Epithelial cell of prostate (primary cell): ENCODE measurements at regions not wholly inside any gene's neighbourhood (a gene's known extent, or its start where the extent isn't known, plus 50 kb on each side); places are given as distances from the start of the nearest gene placed in this dataset.
"Not testable (repeated sequence)": the region's sequence is repeated elsewhere in the genome, so short reads cannot be mapped to it uniquely, and the experiment has no call there.

Experiments used
- DNase-seq: peaks from one replicate; pipeline ENCODE4 v3.0.0-alpha.2; 2011; ENCODE audit warnings: low read depth, low spot score
- H3K27ac ChIP-seq: fragments of 450-650 bp; 2 replicates; pipeline ENCODE4 v1.5.1; 2017; ENCODE audit warnings: mild to moderate bottlenecking

- DNase-seq: no peak
- no peak overlapping the region for H3K27ac ChIP-seq
Measured at GRCh38 chr6:115873901-115874300, 186.8 kb downstream of the FRK start.

DNA sequence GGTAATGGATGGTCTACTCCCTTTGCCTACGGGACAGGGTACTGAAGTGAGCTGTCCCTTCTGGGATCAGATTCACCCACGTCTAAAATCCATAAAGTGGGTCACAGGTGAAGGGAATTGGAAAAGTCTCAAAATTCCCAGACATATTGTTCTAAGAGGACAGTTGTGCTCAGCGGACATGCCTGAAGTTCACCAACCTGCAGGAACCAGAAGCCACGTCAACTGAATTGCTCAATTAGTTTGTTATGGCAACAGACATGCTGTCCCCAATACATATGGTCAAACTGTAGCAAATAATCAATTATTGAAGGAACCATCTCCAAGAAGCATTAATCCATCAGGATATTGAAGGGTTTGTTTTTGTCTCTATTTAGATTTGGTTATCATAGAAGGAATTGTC is 190.2 kb downstream of the FRK start:
- DNase-seq: no peak
- no peak overlapping the region for H3K27ac ChIP-seq

DNA sequence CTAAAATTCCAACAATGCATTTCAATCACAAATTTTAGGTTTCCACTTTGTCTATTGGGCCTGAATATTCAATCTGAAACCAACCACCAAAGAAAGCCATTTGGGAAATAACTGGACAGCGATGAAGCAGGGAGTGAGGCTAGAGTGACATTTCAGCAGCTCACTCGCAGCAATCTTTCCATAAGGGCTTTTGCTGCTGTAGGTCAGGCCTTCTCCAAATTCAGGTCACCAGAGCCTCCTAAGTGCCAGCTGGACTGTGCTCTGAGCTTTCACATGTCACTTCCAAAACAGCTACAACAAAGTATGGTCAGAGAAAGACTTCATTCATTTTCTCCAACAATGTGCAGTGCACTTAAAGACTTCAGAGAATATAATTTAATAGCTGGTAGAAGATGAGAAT is 194.8 kb downstream of the FRK start:
- no peak overlapping the region for H3K27ac ChIP-seq
- DNase-seq: no peak

- no peak for DNase-seq
Measured at GRCh38 chr6:115863211-115863610, 197.5 kb downstream of the FRK start.

GRCh38 chr6:115861658-115862057 is 199.0 kb downstream of the FRK start:
- H3K27ac ChIP-seq, DNase-seq: not testable (repeated sequence)

More at GRCh38 chr6:115863211-115863610, 197.5 kb downstream of the FRK start:
- no peak overlapping the region for H3K27ac ChIP-seq

DNA sequence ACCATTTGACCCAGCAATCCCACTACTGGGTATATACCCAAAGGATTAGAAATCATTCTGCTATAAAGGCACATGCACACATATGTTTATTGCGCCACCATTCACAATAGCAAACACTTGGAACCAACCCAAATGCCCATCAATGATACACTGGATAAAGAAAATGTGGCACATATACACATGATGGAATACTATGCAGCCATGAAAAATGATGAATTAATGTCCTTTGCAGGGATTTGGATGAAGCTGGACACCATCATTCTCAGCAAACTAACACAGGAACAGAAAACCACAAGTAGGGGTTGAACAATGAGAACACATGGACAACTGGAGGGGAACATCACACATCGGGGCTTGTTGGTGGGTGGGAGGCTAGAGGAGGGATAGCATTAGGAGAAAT is 201.1 kb downstream of the FRK start:
- not testable (repeated sequence) for DNase-seq, H3K27ac ChIP-seq

DNA sequence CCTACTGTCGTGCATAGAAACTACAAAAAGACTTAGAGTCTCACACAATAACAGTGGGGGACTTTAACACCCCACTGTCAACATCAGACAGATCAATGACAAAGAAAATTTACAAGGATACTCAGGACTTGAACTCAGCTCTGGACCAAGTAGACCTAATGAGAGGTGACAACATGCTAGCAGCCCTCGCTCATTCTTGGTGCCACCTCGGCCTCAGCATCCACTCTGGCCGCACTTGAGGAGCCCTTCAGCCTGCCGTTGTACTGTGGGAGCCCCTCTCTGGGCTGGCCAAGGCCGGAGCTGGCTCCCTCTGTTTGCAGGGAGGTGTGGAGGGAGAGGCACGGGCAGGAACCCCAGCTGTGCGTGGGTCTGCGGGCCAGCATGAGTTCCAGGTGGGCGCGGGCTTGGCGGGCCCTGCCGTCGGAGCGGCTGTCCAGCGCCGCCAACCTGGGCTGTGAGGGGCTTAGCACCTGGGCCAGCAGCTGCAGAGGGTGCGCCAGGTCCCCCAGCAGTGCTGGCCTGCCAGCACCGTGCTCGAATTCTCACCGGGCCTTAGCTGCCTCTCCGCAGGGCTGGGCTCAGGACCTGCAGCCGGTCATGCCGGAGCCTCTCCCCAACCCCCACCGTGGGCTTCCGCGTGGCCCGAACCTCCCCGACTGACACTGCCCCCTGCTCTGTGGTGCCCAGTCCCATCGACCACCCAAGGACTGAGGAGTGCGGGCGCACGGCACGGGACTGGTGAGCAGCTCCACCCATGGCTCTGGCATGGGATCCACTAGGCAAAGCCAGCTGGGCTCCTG is 205.6 kb downstream of the FRK start:
- no peak overlapping the region for H3K27ac ChIP-seq
- no peak for DNase-seq

GRCh38 chr6:115847671-115848070 is 213.0 kb downstream of the FRK start:
- DNase-seq: no peak
- no peak overlapping the region for H3K27ac ChIP-seq

- no peak for DNase-seq
- H3K27ac ChIP-seq: no peak overlapping the region
Measured at GRCh38 chr6:115843945-115844344, 216.7 kb downstream of the FRK start.

GRCh38 chr6:115842338-115842737 is 218.4 kb downstream of the FRK start:
- DNase-seq: no peak

GRCh38 chr6:115839583-115840181 is 221.0 kb downstream of the FRK start:
- DNase-seq: no peak

More at GRCh38 chr6:115842338-115842737, 218.4 kb downstream of the FRK start:
- no peak overlapping the region for H3K27ac ChIP-seq

GRCh38 chr6:115838763-115839401 is 221.8 kb downstream of the FRK start:
- no peak overlapping the region for H3K27ac ChIP-seq
- no peak for DNase-seq

More at GRCh38 chr6:115839583-115840181, 221.0 kb downstream of the FRK start:
- H3K27ac ChIP-seq: no peak overlapping the region

- DNase-seq: no peak
- H3K27ac ChIP-seq: no peak overlapping the region
Measured at GRCh38 chr6:115838216-115838615, 222.5 kb downstream of the FRK start.

- DNase-seq, H3K27ac ChIP-seq: not testable (repeated sequence)
Measured at GRCh38 chr6:115836374-115836773, 224.3 kb downstream of the FRK start.

DNA sequence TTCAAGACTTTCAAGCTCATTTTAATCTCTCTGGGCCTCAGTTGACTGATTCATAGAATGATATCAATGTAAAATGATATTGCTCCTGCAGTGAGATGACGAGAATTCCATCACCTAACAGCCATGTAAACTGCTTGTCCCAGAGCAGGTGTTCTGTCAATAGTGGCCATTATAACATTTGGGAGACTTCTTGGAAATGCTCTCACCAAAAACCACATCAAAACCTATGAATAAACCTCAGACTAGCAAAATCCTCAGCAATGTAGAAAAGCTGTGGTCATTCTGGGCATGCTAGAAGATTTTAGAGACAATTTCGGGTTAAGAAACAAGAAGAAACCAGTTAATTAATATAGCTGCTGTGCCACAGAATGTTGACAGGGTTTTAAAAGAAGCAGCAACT is 225.4 kb downstream of the FRK start:
- no peak overlapping the region for H3K27ac ChIP-seq
- DNase-seq: no peak

DNA sequence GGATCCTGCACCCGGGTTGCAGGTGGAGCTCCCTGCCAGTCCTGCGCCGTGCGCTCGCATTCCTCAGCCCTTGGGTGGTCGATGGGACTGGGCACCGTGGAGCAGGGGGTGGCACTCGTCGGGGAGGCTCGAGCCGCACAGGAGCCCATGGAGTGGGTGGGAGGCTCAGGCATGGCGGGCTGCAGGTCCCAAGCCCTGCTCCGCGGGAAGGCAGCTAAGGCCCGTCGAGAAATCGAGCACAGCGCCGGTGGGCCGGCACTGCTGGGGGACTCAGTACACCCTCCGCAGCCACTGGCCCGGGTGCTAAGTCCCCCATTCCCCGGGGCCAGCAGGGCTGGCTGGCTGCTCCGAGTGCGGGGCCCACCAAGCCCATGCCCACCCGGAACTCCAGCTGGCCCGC is 226.1 kb downstream of the FRK start:
- DNase-seq, H3K27ac ChIP-seq: not testable (repeated sequence)

DNA sequence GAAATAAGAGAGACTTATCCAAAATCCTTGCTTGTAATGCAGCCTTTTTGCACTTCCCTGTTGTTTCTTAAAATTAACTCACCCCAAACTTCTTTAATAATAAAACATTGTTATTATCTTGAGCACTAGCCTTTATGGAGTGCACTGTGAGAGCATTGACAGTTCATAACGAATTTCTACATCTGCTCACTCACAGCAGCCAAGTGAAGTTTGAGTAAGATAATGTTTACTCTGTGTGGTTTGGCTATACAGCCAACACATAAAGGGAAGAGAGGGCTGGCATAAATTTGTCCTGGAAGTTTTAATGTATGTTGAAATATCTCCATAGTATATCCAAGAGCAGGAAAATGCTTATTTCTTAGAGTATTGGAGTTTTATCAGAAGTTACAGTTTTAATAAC is 227.9 kb downstream of the FRK start:
- no peak for DNase-seq

DNA sequence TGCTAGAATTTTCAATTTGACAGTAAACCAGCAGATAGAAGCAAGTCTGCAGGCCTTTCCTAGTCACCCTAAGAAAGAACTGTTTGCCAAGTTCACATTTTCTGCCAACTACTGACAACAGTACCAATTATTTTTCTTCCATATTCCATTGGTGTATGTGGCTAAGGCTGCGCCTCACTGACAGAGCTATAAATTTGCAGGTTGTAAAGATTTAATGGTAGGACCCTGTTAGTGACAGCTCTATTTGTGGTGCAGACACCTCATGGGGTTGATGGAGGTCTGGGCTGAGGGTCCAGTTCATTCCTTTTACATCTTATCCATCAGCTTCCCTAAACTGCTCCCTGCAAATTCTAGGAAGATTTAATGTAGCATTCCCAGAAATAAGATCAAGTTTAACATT is 228.5 kb downstream of the FRK start:
- H3K27ac ChIP-seq: no peak overlapping the region
- no peak for DNase-seq

More for the DNA sequence above, 227.9 kb downstream of the FRK start:
- no peak overlapping the region for H3K27ac ChIP-seq

GRCh38 chr6:115830895-115831294 is 229.8 kb downstream of the FRK start:
- DNase-seq: no peak
- H3K27ac ChIP-seq: no peak overlapping the region

- no peak overlapping the region for H3K27ac ChIP-seq
- DNase-seq: no peak
Measured at GRCh38 chr6:115821798-115822197, 238.9 kb downstream of the FRK start.

- H3K27ac ChIP-seq: no peak overlapping the region
- DNase-seq: no peak
Measured at GRCh38 chr6:115819506-115819905, 241.2 kb downstream of the FRK start.
